ENCODE measurements at regions not wholly inside any gene's neighbourhood (a gene's known extent, or its start where the extent isn't known, plus 50 kb on each side); places are given as distances from the start of the nearest gene placed in this dataset.

GRCh38 chr12:107369679-107370078, 276.3 kb upstream of the CRY1 start:
- CTCF ChIA-PET: no interaction called here
- H2AFZ ChIP-seq (ENCODE audit: low read length): no peak overlapping the region
- no peak overlapping the region for H3K9ac ChIP-seq (ENCODE audit: low read length)
- no peak for DNase-seq
- no peak overlapping the region for H3K27ac ChIP-seq (ENCODE audit: low read length)
- no peak for ATAC-seq
- H4K20me1 ChIP-seq (ENCODE audit: low read length): no peaks in the 10 kb centered on the region
- H3K4me3 ChIP-seq (ENCODE audit: low read length): no peak overlapping the region
- TF ChIP-seq CTCF (conservative IDR thresholded peaks at IDR 0.05; ENCODE audit: low read depth, low read length) (no peak), EZH2phosphoT487 (IDR thresholded peaks at IDR 0.05; ENCODE audit: borderline replicate concordance, low read length) (no peak), EZH2 (IDR thresholded peaks at IDR 0.05; ENCODE audit: low read length, unreplicated experiment) (no peak)
- no peaks in the 10 kb centered on the region for H3K4me1 ChIP-seq (ENCODE audit: insufficient read depth, low read length)
- POLR2A ChIA-PET (ENCODE audit: unreplicated experiment): no interaction called here
- H3K9me2 ChIP-seq (replicated peaks; ENCODE audit: low read length): no peaks in the 10 kb centered on the region
- no TSS peak for BruUV-seq (replicated peaks)
- H3K36me3 ChIP-seq (ENCODE audit: low read depth, low read length): no peaks in the 10 kb centered on the region
- no peaks in the 10 kb centered on the region for H3F3A ChIP-seq (ENCODE audit: low read length, unreplicated experiment)
- no peak overlapping the region for H3K4me2 ChIP-seq (ENCODE audit: low read length)
- intact Hi-C loops (cut with micrococcal nuclease): no loop called here
- no peaks in the 10 kb centered on the region for H3K27me3 ChIP-seq (ENCODE audit: low read length)
- H3K79me2 ChIP-seq (ENCODE audit: low read length): no peaks in the 10 kb centered on the region
- no peaks in the 10 kb centered on the region for H3K9me3 ChIP-seq (ENCODE audit: low read length)

DNA sequence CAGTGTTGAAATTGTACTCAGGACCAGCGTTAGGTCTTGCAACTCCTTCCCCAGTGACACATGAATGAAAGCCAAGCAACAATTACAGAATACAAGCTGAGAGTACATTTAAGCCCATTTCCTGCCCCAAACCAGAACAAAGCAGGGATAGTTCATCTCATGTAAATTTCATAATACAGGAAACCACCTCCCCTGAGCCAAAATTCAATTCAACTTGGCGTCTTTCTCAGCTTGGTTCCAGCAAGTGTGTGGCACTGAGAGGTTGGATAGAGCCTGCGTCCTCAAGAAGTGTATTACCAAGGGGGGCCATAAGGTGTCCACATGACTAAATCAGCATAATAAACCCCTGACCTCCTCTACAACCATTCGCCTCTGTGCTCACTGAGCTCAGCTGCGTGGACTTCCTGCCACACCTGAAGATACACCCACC, 278.9 kb upstream of the CRY1 start:
- no peaks in the 10 kb centered on the region for H3K9me3 ChIP-seq (ENCODE audit: low read length)
- H3F3A ChIP-seq (ENCODE audit: low read length, unreplicated experiment): no peaks in the 10 kb centered on the region
- ChIA-PET CTCF (no interaction called here), POLR2A (ENCODE audit: unreplicated experiment) (no interaction called here)
- H3K27me3 ChIP-seq (ENCODE audit: low read length): no peaks in the 10 kb centered on the region
- H3K27ac ChIP-seq (ENCODE audit: low read length): no peak overlapping the region
- no peak overlapping the region for H3K4me2 ChIP-seq (ENCODE audit: low read length)
- intact Hi-C loops (cut with micrococcal nuclease): no loop called here
- no peaks in the 10 kb centered on the region for H3K9me2 ChIP-seq (replicated peaks; ENCODE audit: low read length)
- H2AFZ ChIP-seq (ENCODE audit: low read length): no peak overlapping the region
- H3K36me3 ChIP-seq (ENCODE audit: low read depth, low read length): no peaks in the 10 kb centered on the region
- BruUV-seq (replicated peaks): no TSS peak
- no peaks in the 10 kb centered on the region for H3K4me1 ChIP-seq (ENCODE audit: insufficient read depth, low read length)
- TF ChIP-seq EZH2phosphoT487 (IDR thresholded peaks at IDR 0.05; ENCODE audit: borderline replicate concordance, low read length) (no peak), EZH2 (IDR thresholded peaks at IDR 0.05; ENCODE audit: low read length, unreplicated experiment) (no peak), CTCF (conservative IDR thresholded peaks at IDR 0.05; ENCODE audit: low read depth, low read length) (no peak)
- H3K9ac ChIP-seq (ENCODE audit: low read length): no peak overlapping the region
- no peak overlapping the region for H3K4me3 ChIP-seq (ENCODE audit: low read length)
- ATAC-seq (no peak), DNase-seq (no peak)
- H3K79me2 ChIP-seq (ENCODE audit: low read length): peaks cover 1% of the 10 kb centered on the region; the same call in 1 of the 2 replicates
- H4K20me1 ChIP-seq (ENCODE audit: low read length): no peaks in the 10 kb centered on the region

GRCh38 chr12:107373238-107373809, 280.0 kb upstream of the CRY1 start:
- ChIA-PET CTCF (no interaction called here), POLR2A (ENCODE audit: unreplicated experiment) (no interaction called here)
- no peak overlapping the region for H3K27ac ChIP-seq (ENCODE audit: low read length)
- H3K4me1 ChIP-seq (ENCODE audit: insufficient read depth, low read length): peaks cover 11% of the 10 kb centered on the region
- no peaks in the 10 kb centered on the region for H3F3A ChIP-seq (ENCODE audit: low read length, unreplicated experiment)
- H4K20me1 ChIP-seq (ENCODE audit: low read length): no peaks in the 10 kb centered on the region
- peaks cover 8% of the 10 kb centered on the region; the same call in 1 of the 2 replicates for H3K79me2 ChIP-seq (ENCODE audit: low read length)
- no peak overlapping the region for H3K9ac ChIP-seq (ENCODE audit: low read length)
- no peak overlapping the region for H2AFZ ChIP-seq (ENCODE audit: low read length)
- no TSS peak for BruUV-seq (replicated peaks)
- no peaks in the 10 kb centered on the region for H3K9me3 ChIP-seq (ENCODE audit: low read length)
- intact Hi-C loops (cut with micrococcal nuclease): no loop called here
- H3K36me3 ChIP-seq (ENCODE audit: low read depth, low read length): no peaks in the 10 kb centered on the region
- DNase-seq (no peak), ATAC-seq (no peak)
- H3K27me3 ChIP-seq (ENCODE audit: low read length): no peaks in the 10 kb centered on the region
- TF ChIP-seq EZH2 (IDR thresholded peaks at IDR 0.05; ENCODE audit: low read length, unreplicated experiment) (no peak), CTCF (conservative IDR thresholded peaks at IDR 0.05; ENCODE audit: low read depth, low read length) (no peak), EZH2phosphoT487 (IDR thresholded peaks at IDR 0.05; ENCODE audit: borderline replicate concordance, low read length) (no peak)
- H3K4me2 ChIP-seq (ENCODE audit: low read length): no peak overlapping the region
- H3K4me3 ChIP-seq (ENCODE audit: low read length): no peak overlapping the region
- H3K9me2 ChIP-seq (replicated peaks; ENCODE audit: low read length): no peaks in the 10 kb centered on the region

Measured in PC-3 (cell line).